Neural cell (in vitro differentiated cells): ENCODE measurements at regions not wholly inside any gene's neighbourhood (a gene's known extent, or its start where the extent isn't known, plus 50 kb on each side); places are given as distances from the start of the nearest gene placed in this dataset.

Experiments
- H2AFZ ChIP-seq: fragments of 200-600, 300-800 bp; sonication (generic), shearing (Covaris generic); 2 replicates; pipeline ENCODE4 v1.6.0; 2014; ENCODE audit warnings: low read depth, mild to moderate bottlenecking, antibody characterized with exemption, low read length, moderate library complexity
- H3F3A ChIP-seq: fragments of 200-600 bp; shearing (Covaris generic); 2 replicates; pipeline ENCODE4 v1.6.1; 2016; ENCODE audit warnings: mild to moderate bottlenecking, moderate library complexity, mixed read lengths, antibody characterized with exemption, low read length; ENCODE audit not compliant: insufficient read depth, poor library complexity, severe bottlenecking
- H3K27ac ChIP-seq: fragments of 200-600, 300-800 bp; sonication (generic), shearing (Covaris generic); 2 replicates; pipeline ENCODE4 v1.5.1; 2014; ENCODE audit warnings: mild to moderate bottlenecking, low read length, moderate library complexity
- H3K27me3 ChIP-seq: fragments of 300-800, 200-600 bp; sonication (generic), shearing (Covaris generic); 2 replicates; pipeline ENCODE4 v1.6.0; 2014; ENCODE audit warnings: mild to moderate bottlenecking, low read depth, low read length, moderate library complexity; ENCODE audit not compliant: insufficient read depth
- H3K36me3 ChIP-seq: fragments of 300-800, 200-600 bp; sonication (generic), shearing (Covaris generic); 2 replicates; pipeline ENCODE4 v1.5.1; 2014; ENCODE audit warnings: mild to moderate bottlenecking, antibody characterized with exemption, low read length, moderate library complexity; ENCODE audit not compliant: insufficient read depth
- H3K4me2 ChIP-seq: fragments of 300-800, 200-600 bp; sonication (generic), shearing (Covaris generic); 2 replicates; pipeline ENCODE4 v1.6.0; 2014; ENCODE audit warnings: mild to moderate bottlenecking, low read length
- H3K4me3 ChIP-seq: fragments of 300-800, 200-600 bp; sonication (generic), shearing (Covaris generic); 2 replicates; pipeline ENCODE4 v1.5.1; 2014; ENCODE audit warnings: mild to moderate bottlenecking, low read length, moderate library complexity
- H3K79me2 ChIP-seq: fragments of 200-600 bp; shearing (Covaris generic); replicated peaks from 2 replicates; pipeline ENCODE4 v1.6.0; 2014; ENCODE audit warnings: mild to moderate bottlenecking, low read length, moderate library complexity; ENCODE audit not compliant: insufficient read depth
- H3K9ac ChIP-seq: fragments of 300-800, 200-600 bp; sonication (generic), shearing (Covaris generic); 2 replicates; pipeline ENCODE4 v1.6.1; 2016; ENCODE audit warnings: mild to moderate bottlenecking, low read length, mixed read lengths
- H3K9me2 ChIP-seq: fragments of 200-600 bp; shearing (Covaris generic); 2 replicates; pipeline ENCODE4 v1.6.1; 2016; ENCODE audit warnings: mild to moderate bottlenecking, low read length, mixed read lengths; ENCODE audit not compliant: insufficient read depth
- H3K9me3 ChIP-seq: fragments of 200-600, 300-800 bp; sonication (generic), shearing (Covaris generic); 2 replicates; pipeline ENCODE4 v1.6.1; 2016; ENCODE audit warnings: mild to moderate bottlenecking, mixed run types, low read length, moderate library complexity, mixed read lengths
- H4K20me1 ChIP-seq: fragments of 200-600 bp; shearing (Covaris generic); 2 replicates; pipeline ENCODE4 v1.6.1; 2016; ENCODE audit warnings: mild to moderate bottlenecking, mixed run types; ENCODE audit not compliant: insufficient read depth
- CTCF ChIP-seq: fragments of 450-650 bp; IDR thresholded peaks from 2 replicates; pipeline ENCODE4 v1.5.1; 2014; ENCODE audit warnings: antibody characterized with exemption, mild to moderate bottlenecking, moderate library complexity; ENCODE audit not compliant: poor library complexity, severe bottlenecking
- EP300 ChIP-seq: fragments of 450-650 bp; conservative IDR thresholded peaks from 2 replicates; pipeline ENCODE4 v1.6.1; 2014; ENCODE audit warnings: antibody characterized with exemption, mild to moderate bottlenecking, moderate library complexity; ENCODE audit not compliant: poor library complexity, severe bottlenecking
- EZH2 ChIP-seq: fragments of 200-600, 300-800 bp; shearing (Covaris generic), sonication (generic); IDR thresholded peaks from 2 replicates; pipeline ENCODE4 v1.6.1; 2014; ENCODE audit warnings: antibody characterized with exemption, low read length, borderline replicate concordance, mild to moderate bottlenecking; ENCODE audit not compliant: insufficient read depth, poor library complexity, severe bottlenecking
- MXI1 ChIP-seq: fragments of 450-650 bp; conservative IDR thresholded peaks from 2 replicates; pipeline ENCODE4 v1.6.1; 2014; ENCODE audit warnings: antibody characterized with exemption, mild to moderate bottlenecking; ENCODE audit not compliant: poor library complexity, severe bottlenecking
- POLR2AphosphoS5 ChIP-seq: IDR thresholded peaks from 2 replicates; pipeline ENCODE4 v1.6.1; 2012
- RAD21 ChIP-seq: fragments of 450-650 bp; conservative IDR thresholded peaks from 2 replicates; pipeline ENCODE4 v1.6.1; 2014; ENCODE audit warnings: antibody characterized with exemption, mild to moderate bottlenecking, moderate library complexity
- SMC3 ChIP-seq: fragments of 450-650 bp; conservative IDR thresholded peaks from 2 replicates; pipeline ENCODE4 v1.6.1; 2014; ENCODE audit warnings: antibody characterized with exemption, mild to moderate bottlenecking, moderate library complexity; ENCODE audit not compliant: poor library complexity
- TAF1 ChIP-seq: IDR thresholded peaks from 2 replicates; pipeline ENCODE4 v1.6.1; 2012; ENCODE audit warnings: low read depth
- TF ChIP-seq, protein P1 (sequence below): IDR thresholded peaks from 2 replicates; pipeline ENCODE4 v1.6.1; 2012; ENCODE audit warnings: borderline replicate concordance

DNA sequence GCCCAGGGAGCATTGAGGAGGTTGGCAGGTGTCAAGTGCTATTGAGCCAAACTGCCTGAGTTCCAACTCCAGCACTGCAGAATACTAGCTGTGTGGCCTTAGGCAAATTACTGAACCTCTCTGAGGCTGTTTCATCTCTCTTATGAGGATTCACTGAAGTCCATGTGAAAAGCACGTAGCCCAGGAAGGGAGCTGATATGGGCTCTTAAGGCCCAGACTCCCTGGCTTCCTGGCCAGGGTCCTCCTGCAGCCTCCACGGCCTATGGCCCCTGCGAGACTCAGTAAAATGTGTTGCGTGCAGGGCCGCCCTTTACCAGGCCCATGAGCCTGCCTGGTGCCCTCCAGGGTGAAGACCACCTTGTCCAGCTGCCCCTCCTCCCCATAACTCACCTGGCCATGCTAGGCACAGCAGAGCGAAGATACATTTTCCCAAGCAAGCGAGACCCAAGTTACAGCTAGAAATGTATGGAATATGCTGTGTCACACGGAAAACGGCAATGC, 133.7 kb upstream of the TNRC6C start:
- Histone ChIP-seq H3K4me3 (no peak overlapping the region), H2AFZ (no peak overlapping the region), H3K79me2 (no peaks in the 10 kb centered on the region), H3K27ac (no peak overlapping the region), H3K4me2 (no peak overlapping the region), H3K36me3 (no peaks in the 10 kb centered on the region), H3K9me2 (no peaks in the 10 kb centered on the region), H3K27me3 (no peaks in the 10 kb centered on the region), H3F3A (no peaks in the 10 kb centered on the region), H4K20me1 (no peaks in the 10 kb centered on the region), H3K9me3 (no peaks in the 10 kb centered on the region), H3K9ac (no peak overlapping the region)
- TF ChIP-seq POLR2AphosphoS5 (no peak), SMC3 (no peak), EP300 (no peak), EZH2 (no peak), TAF1 (no peak), MXI1 (no peak), CTCF (no peak), RAD21 (no peak)
- TF ChIP-seq, protein P1, sequence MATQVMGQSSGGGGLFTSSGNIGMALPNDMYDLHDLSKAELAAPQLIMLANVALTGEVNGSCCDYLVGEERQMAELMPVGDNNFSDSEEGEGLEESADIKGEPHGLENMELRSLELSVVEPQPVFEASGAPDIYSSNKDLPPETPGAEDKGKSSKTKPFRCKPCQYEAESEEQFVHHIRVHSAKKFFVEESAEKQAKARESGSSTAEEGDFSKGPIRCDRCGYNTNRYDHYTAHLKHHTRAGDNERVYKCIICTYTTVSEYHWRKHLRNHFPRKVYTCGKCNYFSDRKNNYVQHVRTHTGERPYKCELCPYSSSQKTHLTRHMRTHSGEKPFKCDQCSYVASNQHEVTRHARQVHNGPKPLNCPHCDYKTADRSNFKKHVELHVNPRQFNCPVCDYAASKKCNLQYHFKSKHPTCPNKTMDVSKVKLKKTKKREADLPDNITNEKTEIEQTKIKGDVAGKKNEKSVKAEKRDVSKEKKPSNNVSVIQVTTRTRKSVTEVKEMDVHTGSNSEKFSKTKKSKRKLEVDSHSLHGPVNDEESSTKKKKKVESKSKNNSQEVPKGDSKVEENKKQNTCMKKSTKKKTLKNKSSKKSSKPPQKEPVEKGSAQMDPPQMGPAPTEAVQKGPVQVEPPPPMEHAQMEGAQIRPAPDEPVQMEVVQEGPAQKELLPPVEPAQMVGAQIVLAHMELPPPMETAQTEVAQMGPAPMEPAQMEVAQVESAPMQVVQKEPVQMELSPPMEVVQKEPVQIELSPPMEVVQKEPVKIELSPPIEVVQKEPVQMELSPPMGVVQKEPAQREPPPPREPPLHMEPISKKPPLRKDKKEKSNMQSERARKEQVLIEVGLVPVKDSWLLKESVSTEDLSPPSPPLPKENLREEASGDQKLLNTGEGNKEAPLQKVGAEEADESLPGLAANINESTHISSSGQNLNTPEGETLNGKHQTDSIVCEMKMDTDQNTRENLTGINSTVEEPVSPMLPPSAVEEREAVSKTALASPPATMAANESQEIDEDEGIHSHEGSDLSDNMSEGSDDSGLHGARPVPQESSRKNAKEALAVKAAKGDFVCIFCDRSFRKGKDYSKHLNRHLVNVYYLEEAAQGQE, result no peak

GRCh38 chr17:77825621-77826020, 132.9 kb upstream of the TNRC6C start:
- no peaks in the 10 kb centered on the region for H3K9me2 ChIP-seq
- no peaks in the 10 kb centered on the region for H3F3A ChIP-seq
- no peak overlapping the region for H3K4me3 ChIP-seq
- H3K4me2 ChIP-seq, result no peak overlapping the region
- no peaks in the 10 kb centered on the region for H3K36me3 ChIP-seq
- no peaks in the 10 kb centered on the region for H3K27me3 ChIP-seq
- H3K27ac ChIP-seq, result no peak overlapping the region
- no peaks in the 10 kb centered on the region for H3K9me3 ChIP-seq
- H3K79me2 ChIP-seq, result no peaks in the 10 kb centered on the region
- no peak overlapping the region for H2AFZ ChIP-seq
- TF ChIP-seq EP300 (no peak), POLR2AphosphoS5 (no peak), SMC3 (no peak), RAD21 (no peak), TAF1 (no peak), MXI1 (no peak), CTCF (no peak), EZH2 (no peak)
- TF ChIP-seq, protein P1, result no peak
- no peak overlapping the region for H3K9ac ChIP-seq
- no peaks in the 10 kb centered on the region for H4K20me1 ChIP-seq
